Adipocyte (in vitro differentiated cells): ENCODE measurements at regions not wholly inside any gene's neighbourhood (a gene's known extent, or its start where the extent isn't known, plus 50 kb on each side); places are given as distances from the start of the nearest gene placed in this dataset.

ENCODE experiments used
- DNase-seq: peaks from one replicate; pipeline ENCODE4 v3.0.0-alpha.2; 2015; ENCODE audit warnings: low read depth
- H3K27me3 ChIP-seq: replicated peaks from 2 replicates; pipeline ENCODE4 v1.7.0; 2013; ENCODE audit warnings: mild to moderate bottlenecking, low read length, moderate library complexity; ENCODE audit not compliant: control insufficient read depth, insufficient read depth
- H3K36me3 ChIP-seq: 2 replicates; pipeline ENCODE4 v1.7.0; 2013; ENCODE audit warnings: low read length, mild to moderate bottlenecking, moderate library complexity; ENCODE audit not compliant: control insufficient read depth, insufficient read depth, severe bottlenecking
- H3K4me1 ChIP-seq: 2 replicates; pipeline ENCODE4 v1.7.0; 2013; ENCODE audit warnings: mild to moderate bottlenecking, low read length, moderate library complexity; ENCODE audit not compliant: control insufficient read depth, insufficient read depth
- H3K4me3 ChIP-seq: 2 replicates; pipeline ENCODE4 v1.7.0; 2013; ENCODE audit warnings: mild to moderate bottlenecking, low read length, moderate library complexity
- H3K9ac ChIP-seq: 2 replicates; pipeline ENCODE4 v1.7.0; 2013; ENCODE audit warnings: mild to moderate bottlenecking, low read length, moderate library complexity
- H3K9me3 ChIP-seq: 2 replicates; pipeline ENCODE4 v1.7.0; 2013; ENCODE audit warnings: mild to moderate bottlenecking, low read length, moderate library complexity; ENCODE audit not compliant: control insufficient read depth

DNA sequence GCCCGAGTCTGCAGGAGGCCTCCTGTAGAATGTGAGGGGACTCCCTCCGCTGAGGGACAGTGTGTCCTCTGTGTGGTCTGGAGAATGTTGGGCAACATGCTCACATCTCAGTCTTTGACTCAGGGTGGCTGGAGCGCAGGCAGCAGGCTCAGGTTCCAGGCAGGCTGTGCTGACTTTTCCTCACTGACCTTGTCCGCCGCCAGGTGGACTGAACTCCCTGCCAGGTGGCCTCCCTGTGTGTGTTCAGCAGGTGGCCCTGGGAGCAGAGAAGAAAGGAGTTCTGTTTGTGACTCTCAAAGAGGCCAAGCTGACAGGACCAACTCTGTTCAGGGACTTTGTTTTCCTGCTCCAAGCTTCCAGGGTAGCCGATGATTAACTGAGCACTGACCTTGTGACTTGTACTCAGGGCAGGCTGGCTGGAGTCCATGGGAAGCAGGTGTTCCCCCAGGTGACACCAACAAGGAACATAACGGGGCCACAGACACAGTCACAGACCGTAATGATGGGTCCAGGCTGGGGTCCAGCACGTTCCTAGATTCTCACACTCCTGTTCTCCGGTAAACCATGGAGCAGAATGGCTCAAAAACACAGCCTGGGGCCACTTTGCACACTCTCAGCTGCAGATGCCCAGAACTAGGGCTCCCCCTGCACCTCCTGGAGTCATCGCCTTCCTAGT is 439.8 kb downstream of the RNF144A start:
- Histone ChIP-seq H3K9me3 (no peaks in the 10 kb centered on the region), H3K9ac (no peak overlapping the region), H3K27me3 (peaks cover 9% of the 10 kb centered on the region), H3K4me3 (no peak overlapping the region), H3K4me1 (no peaks in the 10 kb centered on the region), H3K36me3 (no peaks in the 10 kb centered on the region)
- DNase-seq, result no peak

DNA sequence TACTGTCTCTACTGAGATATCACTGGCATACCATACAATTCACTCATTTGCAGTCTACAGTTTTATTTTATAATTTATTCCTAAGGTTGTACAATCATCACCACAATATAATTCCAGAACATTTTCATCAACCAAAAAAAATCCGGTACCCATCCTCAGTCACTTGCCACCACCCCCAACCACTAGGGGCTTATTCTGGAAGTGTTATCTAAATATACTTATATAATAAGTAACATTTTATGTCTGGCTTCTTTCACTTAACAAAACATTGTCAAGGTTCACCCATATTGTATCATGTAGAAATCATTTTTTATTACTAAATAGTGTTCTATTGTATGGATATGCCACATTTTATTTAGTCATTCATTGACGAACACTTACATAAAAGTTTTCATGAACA is 440.8 kb downstream of the RNF144A start:
- DNase-seq, result no peak
- Histone ChIP-seq H3K4me3 (no peak overlapping the region), H3K9ac (no peak overlapping the region), H3K36me3 (no peaks in the 10 kb centered on the region), H3K9me3 (no peaks in the 10 kb centered on the region), H3K27me3 (peaks cover 9% of the 10 kb centered on the region), H3K4me1 (no peaks in the 10 kb centered on the region)

DNA sequence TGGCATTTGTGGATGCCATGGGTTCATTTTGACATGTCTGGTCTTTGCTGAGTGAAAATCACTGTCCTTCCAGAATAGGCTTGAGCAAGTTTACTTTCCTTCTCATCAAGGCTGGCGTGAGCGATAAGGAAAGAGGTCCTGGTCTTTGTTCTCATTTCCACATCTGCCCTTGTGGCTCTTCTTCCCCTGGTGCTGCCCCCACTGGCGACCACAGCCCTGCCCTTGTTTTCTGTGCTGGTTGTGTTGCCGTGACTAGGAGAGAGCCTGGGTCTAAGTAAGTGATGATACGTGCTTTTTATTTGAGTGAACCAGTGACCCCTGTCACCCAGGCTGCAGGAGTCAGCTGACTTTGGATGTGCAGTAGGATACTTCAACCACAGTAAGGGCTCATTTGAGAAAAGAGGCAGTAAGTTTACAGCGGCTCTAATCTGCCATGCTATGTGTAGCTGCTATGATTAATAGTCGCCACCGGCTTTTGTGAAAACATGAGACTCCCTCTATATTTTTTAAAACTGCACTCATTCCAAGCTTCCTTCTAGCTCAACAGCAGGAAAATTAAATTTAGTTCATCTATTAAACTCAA is 441.7 kb downstream of the RNF144A start:
- Histone ChIP-seq H3K9me3 (no peaks in the 10 kb centered on the region), H3K27me3 (peaks cover 9% of the 10 kb centered on the region), H3K9ac (no peak overlapping the region), H3K4me1 (no peaks in the 10 kb centered on the region), H3K4me3 (no peak overlapping the region), H3K36me3 (no peaks in the 10 kb centered on the region)
- no peak for DNase-seq

GRCh38 chr2:7363906-7364305 is 446.7 kb downstream of the RNF144A start:
- no peak overlapping the region for H3K9ac ChIP-seq
- DNase-seq, result no peak
- H3K4me1 ChIP-seq, result no peaks in the 10 kb centered on the region
- peaks cover 15% of the 10 kb centered on the region for H3K9me3 ChIP-seq
- no peaks in the 10 kb centered on the region for H3K36me3 ChIP-seq
- no peak overlapping the region for H3K4me3 ChIP-seq
- peaks cover 4% of the 10 kb centered on the region for H3K27me3 ChIP-seq

GRCh38 chr2:7368211-7368610 is 451.0 kb downstream of the RNF144A start:
- no peaks in the 10 kb centered on the region for H3K4me1 ChIP-seq
- H3K27me3 ChIP-seq, result peaks cover 15% of the 10 kb centered on the region
- DNase-seq, result no peak
- H3K9ac ChIP-seq, result no peak overlapping the region
- H3K36me3 ChIP-seq, result no peaks in the 10 kb centered on the region
- no peak overlapping the region for H3K4me3 ChIP-seq
- peaks cover 19% of the 10 kb centered on the region for H3K9me3 ChIP-seq

GRCh38 chr2:7373156-7373555 is 455.9 kb downstream of the RNF144A start:
- H3K36me3 ChIP-seq, result no peaks in the 10 kb centered on the region

DNA sequence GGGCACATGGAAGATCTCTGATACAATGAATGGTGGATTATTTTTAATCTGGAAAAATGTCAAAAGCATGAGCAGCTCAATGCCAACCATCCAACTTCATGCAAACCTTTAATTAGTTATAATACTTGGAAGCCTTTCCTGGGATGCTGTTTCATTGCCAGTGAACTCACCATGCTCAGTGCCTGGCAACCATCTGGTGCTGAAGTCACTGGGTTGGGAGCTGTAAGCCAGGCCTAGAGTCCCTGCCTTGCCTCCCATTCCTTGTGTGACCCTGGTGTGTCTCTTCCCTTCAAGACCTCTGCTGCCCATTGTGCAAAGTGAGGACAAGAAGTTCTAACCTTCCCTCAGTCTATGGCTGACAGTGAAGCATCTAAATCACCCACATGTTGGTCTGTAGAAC is 458.7 kb downstream of the RNF144A start:
- Histone ChIP-seq H3K36me3 (no peaks in the 10 kb centered on the region), H3K9me3 (no peaks in the 10 kb centered on the region), H3K4me1 (no peaks in the 10 kb centered on the region), H3K27me3 (peaks cover 39% of the 10 kb centered on the region), H3K9ac (no peak overlapping the region), H3K4me3 (no peak overlapping the region)
- DNase-seq, result no peak

More at GRCh38 chr2:7373156-7373555, 455.9 kb downstream of the RNF144A start:
- Histone ChIP-seq H3K9me3 (peaks cover 11% of the 10 kb centered on the region), H3K9ac (no peak overlapping the region), H3K4me3 (no peak overlapping the region), H3K4me1 (no peaks in the 10 kb centered on the region), H3K27me3 (peaks cover 28% of the 10 kb centered on the region)
- no peak for DNase-seq

DNA sequence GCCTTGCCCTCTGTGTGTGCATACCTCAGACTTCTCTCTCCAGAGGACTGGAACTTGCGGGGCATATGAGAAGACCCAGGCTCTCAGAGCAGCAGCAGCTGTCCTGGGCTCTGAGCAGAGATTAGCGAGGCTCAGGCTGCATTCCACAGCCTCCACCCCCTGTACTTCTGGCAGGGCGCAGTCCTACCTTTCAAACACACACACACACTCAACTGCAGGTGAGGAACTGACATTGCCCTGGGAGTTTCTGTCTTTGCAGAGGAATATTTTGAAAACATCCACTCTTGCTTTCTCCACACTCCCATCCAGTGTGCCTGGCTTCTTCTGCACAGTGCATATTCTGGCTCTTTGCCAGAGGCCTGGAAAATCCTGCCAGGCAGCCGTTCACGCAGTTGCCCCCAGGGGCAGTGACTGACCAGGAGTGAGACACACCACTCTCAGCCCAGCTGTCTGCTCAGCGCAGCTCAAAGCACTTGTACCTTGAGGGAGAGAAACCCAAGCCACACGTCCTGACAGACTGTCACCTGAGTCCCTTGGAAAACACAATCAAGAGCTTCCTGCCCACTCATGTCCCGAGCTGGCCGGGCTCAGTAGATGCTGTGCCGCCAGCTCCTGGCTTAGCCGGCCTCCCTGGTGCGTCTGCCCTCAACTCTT is 460.8 kb downstream of the RNF144A start:
- Histone ChIP-seq H3K36me3 (no peaks in the 10 kb centered on the region), H3K9me3 (no peaks in the 10 kb centered on the region), H3K9ac (no peak overlapping the region), H3K27me3 (peaks cover 38% of the 10 kb centered on the region), H3K4me3 (no peak overlapping the region), H3K4me1 (no peaks in the 10 kb centered on the region)
- no peak for DNase-seq

GRCh38 chr2:7378591-7378990 is 461.4 kb downstream of the RNF144A start:
- Histone ChIP-seq H3K9ac (no peak overlapping the region), H3K4me1 (no peaks in the 10 kb centered on the region), H3K4me3 (no peak overlapping the region), H3K9me3 (no peaks in the 10 kb centered on the region), H3K36me3 (no peaks in the 10 kb centered on the region), H3K27me3 (peaks cover 36% of the 10 kb centered on the region)
- DNase-seq, result no peak

- Histone ChIP-seq H3K4me3 (no peak overlapping the region), H3K27me3 (peaks cover 40% of the 10 kb centered on the region), H3K36me3 (no peaks in the 10 kb centered on the region), H3K9me3 (no peaks in the 10 kb centered on the region), H3K9ac (no peak overlapping the region), H3K4me1 (no peaks in the 10 kb centered on the region)
- no peak for DNase-seq
These were observed 462.6 kb downstream of the RNF144A start for GRCh38 chr2:7379799-7380198.

- no peak for DNase-seq
- no peaks in the 10 kb centered on the region for H3K9me3 ChIP-seq
- peaks cover 24% of the 10 kb centered on the region for H3K27me3 ChIP-seq
- no peak overlapping the region for H3K9ac ChIP-seq
- H3K36me3 ChIP-seq, result no peaks in the 10 kb centered on the region
- H3K4me3 ChIP-seq, result no peak overlapping the region
- no peaks in the 10 kb centered on the region for H3K4me1 ChIP-seq
These were observed 467.6 kb downstream of the RNF144A start for GRCh38 chr2:7384773-7385349.
